HepG2 (cell line): ENCODE measurements at regions not wholly inside any gene's neighbourhood (a gene's known extent, or its start where the extent isn't known, plus 50 kb on each side); places are given as distances from the start of the nearest gene placed in this dataset.

Source experiments
- HINFP ChIP-seq: sonication (generic); formaldehyde crosslinking; IDR thresholded peaks from 2 replicates; pipeline ENCODE4 v1.4.0; 2020; ENCODE audit warnings: low read depth, mild to moderate bottlenecking, missing genetic modification reagents
- MEF2D ChIP-seq: sonication (generic); formaldehyde crosslinking; IDR thresholded peaks from 2 replicates; pipeline ENCODE4 v1.5.1; 2020; ENCODE audit warnings: mild to moderate bottlenecking, missing genetic modification reagents
- RBFOX2 ChIP-seq: fragments of 200-400 bp; formaldehyde crosslinking; IDR thresholded peaks from 2 replicates; pipeline ENCODE4 v1.6.1; 2017; ENCODE audit warnings: low read depth, mild to moderate bottlenecking, low read length
- RELA ChIP-seq: sonication (generic); formaldehyde crosslinking; IDR thresholded peaks from 2 replicates; pipeline ENCODE4 v1.4.0; 2020; ENCODE audit warnings: missing genetic modification reagents
- TEAD2 ChIP-seq: sonication (generic); formaldehyde crosslinking; IDR thresholded peaks from 2 replicates; pipeline ENCODE4 v1.9.0; 2021; ENCODE audit warnings: missing genetic modification reagents
- ZBTB34 ChIP-seq: sonication (generic); formaldehyde crosslinking; IDR thresholded peaks from 2 replicates; pipeline ENCODE4 v1.8.0; 2022; ENCODE audit warnings: mild to moderate bottlenecking, missing genetic modification reagents
- ZFP1 ChIP-seq: IDR thresholded peaks from 2 replicates; pipeline ENCODE4 v1.6.1; 2016
- ZGPAT ChIP-seq: IDR thresholded peaks from 2 replicates; pipeline ENCODE4 v1.6.1; 2016; ENCODE audit warnings: mild to moderate bottlenecking
- ZNF280B ChIP-seq: sonication (generic); formaldehyde crosslinking; IDR thresholded peaks from 2 replicates; pipeline ENCODE4 v1.5.0; 2020; ENCODE audit warnings: missing genetic modification reagents, mild to moderate bottlenecking, borderline replicate concordance
- ZNF468 ChIP-seq: sonication (generic); formaldehyde crosslinking; IDR thresholded peaks from 2 replicates; pipeline ENCODE4 v1.8.0; 2022; ENCODE audit warnings: mild to moderate bottlenecking, moderate library complexity, missing genetic modification reagents
- ZNF484 ChIP-seq: sonication (generic); formaldehyde crosslinking; IDR thresholded peaks from 2 replicates; pipeline ENCODE4 v1.5.1; 2020; ENCODE audit warnings: mild to moderate bottlenecking, low read depth, missing genetic modification reagents, borderline replicate concordance
- ZNF691 ChIP-seq: sonication (generic); formaldehyde crosslinking; IDR thresholded peaks from 2 replicates; pipeline ENCODE4 v1.4.0; 2020; ENCODE audit warnings: missing genetic modification reagents, low read depth, mild to moderate bottlenecking, borderline replicate concordance

GRCh38 chr11:109148669-109149068, 273.3 kb upstream of the C11orf87 start (continued):
- no peak for TF ChIP-seq ZNF484
- no peak for TF ChIP-seq ZGPAT (CRISPR knock-in tag)
- TF ChIP-seq RBFOX2: no peak
- TF ChIP-seq TEAD2 (CRISPR knock-in tag): no peak
- TF ChIP-seq ZNF468 (CRISPR knock-in tag): no peak
- no peak for TF ChIP-seq ZFP1 (CRISPR knock-in tag)
- TF ChIP-seq RELA (CRISPR knock-in tag): no peak
- TF ChIP-seq MEF2D (CRISPR knock-in tag): no peak
- TF ChIP-seq HINFP (CRISPR knock-in tag): no peak
- no peak for TF ChIP-seq ZBTB34 (CRISPR knock-in tag)
- no peak for TF ChIP-seq ZNF691
- TF ChIP-seq ZNF280B (CRISPR knock-in tag): no peak
